Amniotic epithelial cell (primary cell): ENCODE measurements at regions not wholly inside any gene's neighbourhood (a gene's known extent, or its start where the extent isn't known, plus 50 kb on each side); places are given as distances from the start of the nearest gene placed in this dataset.

Experiments used
- DNase-seq: peaks from one replicate; pipeline ENCODE4 v3.0.0-alpha.2; 2010; ENCODE audit warnings: low read depth

DNA sequence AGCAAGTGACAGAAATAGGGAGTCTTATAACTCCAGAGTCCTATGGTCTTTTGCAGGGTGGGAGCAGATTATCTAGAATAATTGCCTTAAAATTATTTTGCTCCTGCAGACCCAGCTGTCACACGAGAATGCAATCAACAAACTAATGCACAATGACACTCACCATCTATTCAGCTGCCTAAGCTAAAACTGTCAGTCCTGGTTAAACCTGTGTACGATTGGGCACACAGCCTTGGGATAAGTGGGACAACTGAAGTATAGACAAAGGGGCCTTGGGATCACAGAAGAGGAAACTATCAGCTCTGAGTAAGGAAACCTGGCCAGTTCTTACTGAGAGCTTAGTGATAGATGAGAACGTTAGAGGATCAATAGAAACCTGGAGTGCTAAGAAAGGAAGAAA is 595.9 kb upstream of the KIRREL3 start:
- DNase-seq, result no peak

DNA sequence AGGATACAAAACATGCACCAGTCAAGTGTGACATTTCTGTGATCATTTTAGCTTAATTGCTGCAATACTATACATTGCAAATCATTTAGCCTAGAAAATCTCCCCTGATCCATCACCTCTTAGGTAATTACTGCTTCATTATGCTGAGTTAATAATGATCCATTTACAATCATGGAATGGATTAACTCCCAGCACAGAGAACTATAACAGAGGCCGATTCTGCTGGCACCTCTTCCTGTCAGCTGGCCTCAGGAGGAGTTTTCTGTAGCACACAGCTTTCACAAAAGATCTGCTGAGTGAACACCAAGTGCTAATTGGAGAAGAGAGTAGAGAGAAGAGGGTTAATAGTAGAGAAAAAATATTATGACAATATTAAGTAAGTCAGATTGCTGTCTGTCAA is 591.8 kb upstream of the KIRREL3 start:
- no peak for DNase-seq

DNA sequence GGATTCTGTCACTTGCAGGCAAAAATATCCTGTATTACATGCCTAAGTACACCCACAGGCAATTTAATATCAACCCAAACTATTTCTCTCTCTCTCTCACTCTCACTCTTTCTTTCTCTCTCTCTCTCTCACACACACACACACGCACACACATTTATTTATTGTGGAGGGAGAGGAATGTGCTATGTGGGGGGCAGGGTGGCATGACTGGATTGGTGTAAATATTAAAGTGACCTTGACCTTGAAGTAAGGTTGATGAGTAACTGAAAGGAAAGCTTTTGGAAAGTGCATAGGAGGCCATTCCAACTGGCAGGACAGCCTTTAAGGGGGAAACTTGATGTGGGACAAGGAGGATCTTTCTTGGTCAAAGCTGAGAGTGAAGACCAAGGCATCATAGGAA is 589.7 kb upstream of the KIRREL3 start:
- no peak for DNase-seq

DNA sequence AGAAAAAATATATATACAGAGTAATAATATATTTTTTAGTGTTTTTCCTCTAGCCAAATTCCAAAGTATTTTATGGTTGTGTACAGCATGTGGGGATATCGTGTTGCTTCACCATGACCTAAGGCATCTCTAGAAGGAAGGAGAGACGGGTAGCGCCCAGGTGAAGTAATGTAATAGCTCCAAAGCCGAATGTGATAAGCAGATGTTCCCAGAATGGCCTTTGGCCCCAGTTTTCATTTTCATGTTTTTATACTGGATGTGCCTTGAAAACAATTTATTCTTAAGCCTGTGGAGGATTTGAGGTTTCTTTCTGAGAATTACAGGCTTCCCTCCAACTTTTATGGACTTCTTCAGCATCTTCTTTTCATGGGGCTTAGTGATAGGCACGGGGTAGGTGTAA is 587.9 kb upstream of the KIRREL3 start:
- DNase-seq, result no peak

DNA sequence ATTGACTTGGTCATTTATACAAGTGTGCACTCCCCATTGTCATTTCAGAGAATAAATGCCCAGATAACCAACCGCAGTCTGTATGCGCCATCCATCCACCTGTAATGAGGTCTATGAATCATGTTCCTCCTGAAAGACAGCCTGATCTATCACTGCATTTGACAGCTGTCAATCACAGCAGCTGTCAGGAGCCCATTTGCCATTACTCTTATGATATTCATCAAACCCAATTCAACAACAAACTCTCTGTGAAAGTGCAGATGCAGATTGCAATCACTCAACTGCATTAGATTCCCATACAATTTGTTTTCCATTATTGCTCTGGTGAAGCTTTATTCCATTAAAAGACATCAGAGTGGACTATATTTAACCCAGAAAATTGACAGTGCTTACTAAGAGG is 586.9 kb upstream of the KIRREL3 start:
- DNase-seq, result no peak

DNA sequence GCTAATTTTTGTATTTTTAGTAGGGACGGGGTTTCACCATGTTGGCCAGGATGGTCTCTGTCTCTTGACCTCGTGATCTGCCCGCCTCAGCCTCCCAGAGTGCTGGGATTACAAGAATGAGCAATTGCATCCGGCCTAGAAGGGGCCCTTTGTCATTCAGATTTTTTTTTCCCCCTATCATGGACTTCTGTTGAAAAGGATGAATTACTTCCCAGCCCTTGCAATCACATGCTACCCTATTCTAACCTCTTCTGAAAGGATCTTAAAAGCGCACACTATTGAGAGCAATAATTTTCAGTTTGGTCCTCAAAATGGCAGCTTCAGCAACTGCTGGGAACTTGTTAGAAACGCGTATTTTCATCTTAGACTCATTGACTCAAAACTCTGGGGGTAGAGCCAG is 575.6 kb upstream of the KIRREL3 start:
- no peak for DNase-seq

DNA sequence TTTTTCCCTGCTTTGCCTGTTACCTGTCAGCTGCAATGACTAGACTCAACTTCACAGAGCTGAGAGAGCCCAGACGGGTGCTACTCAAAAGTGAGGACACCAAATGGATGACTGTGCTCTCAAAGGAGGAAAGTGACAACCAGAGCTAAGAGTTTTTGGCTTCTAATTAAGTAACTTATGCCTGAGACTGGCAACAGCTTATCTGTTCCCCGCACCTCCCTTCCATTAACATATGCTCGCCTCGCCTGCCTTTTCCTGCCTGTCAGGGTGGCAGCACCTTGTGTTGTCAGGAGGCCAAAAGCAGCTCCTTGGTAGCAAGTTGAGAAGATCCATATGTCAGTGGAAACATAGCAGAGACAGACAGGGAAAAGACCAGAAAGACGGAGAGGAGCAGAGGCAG is 573.9 kb upstream of the KIRREL3 start:
- no peak for DNase-seq

DNA sequence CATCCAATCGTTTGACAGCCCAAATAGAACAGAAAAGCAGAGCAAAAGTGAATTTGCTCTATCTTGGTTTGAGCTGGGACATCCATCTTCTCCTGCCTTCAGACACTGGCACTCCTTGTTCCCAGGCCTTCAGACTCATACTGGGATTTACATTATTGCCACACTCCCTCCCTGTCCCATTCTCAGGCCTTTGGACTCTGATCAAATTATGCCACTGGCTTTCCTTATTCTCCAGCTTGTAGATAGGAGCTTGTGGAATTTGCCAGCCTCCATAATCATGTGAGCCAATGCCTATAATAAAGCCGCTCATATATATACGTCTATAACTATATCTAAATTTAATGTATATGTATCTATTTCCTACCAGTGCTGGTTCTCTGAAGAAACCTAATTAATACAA is 568.3 kb upstream of the KIRREL3 start:
- DNase-seq, result no peak

DNA sequence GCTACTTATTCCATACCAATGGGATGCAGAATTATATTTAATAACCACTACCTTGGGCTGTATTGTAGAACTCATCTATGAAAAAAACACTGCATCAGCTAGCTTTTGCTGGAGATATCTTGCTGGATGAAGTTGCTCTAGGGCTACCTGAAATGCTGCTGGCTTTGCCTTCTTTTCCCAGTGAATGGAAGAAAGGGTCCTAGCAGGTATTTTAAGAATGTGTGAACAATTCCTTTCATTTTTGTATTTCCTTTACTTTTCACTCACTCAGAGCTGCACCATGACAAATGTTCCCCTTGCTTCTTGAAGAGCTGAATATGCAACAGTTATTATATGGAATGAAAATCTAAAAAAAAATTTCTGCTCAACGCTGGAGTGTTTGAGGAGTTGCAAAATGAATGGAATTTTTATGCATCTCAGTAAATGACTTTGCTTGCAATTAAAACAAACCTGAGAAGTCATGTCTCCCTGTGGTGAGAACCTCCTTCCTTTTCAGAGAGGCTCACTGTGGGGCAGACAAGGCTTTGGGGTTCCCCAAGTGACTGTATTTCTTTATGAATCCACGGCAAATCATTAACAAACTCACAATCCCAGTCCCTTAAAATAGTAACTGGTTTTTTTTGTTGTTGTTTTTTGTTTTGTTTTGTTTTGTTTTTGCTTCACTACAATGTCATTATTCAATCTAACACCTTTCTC is 566.8 kb upstream of the KIRREL3 start:
- DNase-seq, result no peak

DNA sequence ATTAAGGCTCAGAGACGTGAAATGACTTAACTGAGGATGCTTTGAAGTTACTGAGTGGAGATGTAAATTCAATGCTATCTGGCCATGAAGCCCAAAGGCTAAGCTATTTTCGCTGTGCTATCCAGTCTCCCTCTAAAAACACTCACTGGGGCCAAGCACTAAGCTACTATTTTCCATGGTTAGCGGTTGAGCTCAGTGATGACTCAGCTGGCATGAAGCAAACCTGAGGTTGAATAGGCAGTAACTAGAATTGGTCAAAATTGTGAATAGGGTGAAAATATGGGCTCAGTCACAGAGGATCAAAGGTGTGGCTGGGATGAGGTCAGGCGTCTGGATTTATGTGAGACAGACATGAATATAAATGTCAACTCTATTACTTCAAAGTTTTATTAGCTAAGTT is 564.2 kb upstream of the KIRREL3 start:
- DNase-seq, result no peak

DNA sequence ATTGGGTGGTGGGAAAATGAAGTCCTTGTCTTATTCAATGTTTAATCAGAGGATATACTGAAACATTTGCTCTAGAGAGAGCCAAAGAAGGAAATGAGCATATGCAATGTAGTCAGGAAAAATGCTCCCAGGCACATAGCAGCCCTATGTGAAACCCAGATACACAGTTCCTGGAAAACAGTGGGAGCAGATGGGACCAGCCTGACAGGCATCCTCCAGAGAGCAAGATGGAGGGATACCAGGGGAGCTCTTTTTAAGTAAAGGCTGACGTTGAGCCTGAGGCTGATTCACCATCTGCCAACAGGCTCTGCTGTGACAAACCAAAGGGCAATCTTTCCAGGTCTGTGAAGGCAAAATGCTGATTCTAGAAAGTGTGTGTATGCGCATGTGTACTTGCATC is 559.4 kb upstream of the KIRREL3 start:
- DNase-seq, result no peak

DNA sequence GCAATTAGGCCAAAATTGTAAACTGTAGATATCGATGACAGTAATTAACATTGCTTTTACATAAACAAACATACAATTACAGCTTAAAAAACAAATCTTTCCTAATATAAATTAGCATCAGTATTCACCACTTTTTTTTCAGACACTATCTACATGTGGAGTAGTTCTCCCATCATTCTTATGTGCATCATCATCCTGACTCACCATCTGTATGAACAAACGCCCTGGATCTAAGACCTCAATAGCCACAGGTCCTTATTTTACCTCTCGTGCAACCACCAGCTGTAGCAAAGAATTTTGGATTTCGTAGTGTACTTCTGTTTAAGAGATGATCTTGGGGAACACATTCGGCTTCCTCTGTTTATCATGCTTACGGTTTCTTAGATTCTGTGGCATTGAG is 551.9 kb upstream of the KIRREL3 start:
- no peak for DNase-seq

DNA sequence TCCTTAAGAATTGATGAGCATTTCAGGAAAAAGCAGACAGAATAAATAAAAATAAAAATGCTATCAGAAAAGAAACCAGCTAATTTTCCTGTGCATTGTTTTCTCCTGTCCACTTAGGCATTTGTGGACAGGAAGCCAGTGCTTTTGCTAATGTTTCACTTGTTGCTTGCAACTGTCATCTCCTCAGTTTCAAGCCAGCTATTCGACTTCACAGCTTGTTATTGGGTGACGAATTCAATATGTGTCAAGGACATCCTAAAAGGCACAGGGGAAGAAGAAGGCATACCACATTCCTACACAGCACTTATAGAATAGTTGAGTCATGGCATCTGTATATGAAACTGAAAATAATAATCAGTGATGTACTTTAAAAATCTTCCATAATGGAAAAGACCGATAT is 530.6 kb upstream of the KIRREL3 start:
- DNase-seq, result no peak

DNA sequence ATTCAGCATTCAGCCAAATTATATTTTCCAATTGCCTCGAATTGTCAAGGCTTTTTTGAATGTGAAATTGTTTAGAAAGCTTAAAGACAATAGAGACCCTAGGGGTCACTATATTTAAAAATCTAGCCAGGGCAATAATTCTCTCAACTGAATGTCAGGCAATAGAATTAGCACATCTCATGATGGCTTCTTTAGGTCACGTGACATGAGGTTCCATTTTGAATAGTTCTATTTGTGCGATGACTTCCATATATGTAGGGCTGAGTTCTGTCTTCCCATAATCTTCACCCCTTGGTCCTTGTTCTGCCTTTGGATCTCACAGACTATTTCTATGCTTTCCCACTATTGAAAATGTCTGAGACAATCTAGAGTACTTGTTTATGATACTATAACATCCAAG is 527.7 kb upstream of the KIRREL3 start:
- no peak for DNase-seq

DNA sequence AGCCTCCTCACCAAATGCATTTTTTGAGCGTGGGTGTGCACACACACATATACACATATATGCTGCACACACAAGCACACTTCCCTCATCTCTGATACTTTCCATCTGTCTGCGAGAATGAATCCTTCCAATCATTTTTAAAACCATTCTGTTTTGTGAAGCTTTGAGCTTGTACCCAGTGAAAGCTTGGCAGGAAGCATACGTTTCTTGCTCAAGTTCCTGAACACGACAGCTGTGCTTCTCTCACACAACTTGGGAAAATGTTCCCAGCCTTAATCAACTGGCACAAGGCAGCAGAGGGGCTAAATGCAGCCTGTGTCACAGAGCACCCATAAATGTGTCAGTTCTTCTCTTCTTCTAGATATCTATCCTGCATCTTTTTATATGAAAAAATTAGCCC is 524.0 kb upstream of the KIRREL3 start:
- DNase-seq, result no peak

DNA sequence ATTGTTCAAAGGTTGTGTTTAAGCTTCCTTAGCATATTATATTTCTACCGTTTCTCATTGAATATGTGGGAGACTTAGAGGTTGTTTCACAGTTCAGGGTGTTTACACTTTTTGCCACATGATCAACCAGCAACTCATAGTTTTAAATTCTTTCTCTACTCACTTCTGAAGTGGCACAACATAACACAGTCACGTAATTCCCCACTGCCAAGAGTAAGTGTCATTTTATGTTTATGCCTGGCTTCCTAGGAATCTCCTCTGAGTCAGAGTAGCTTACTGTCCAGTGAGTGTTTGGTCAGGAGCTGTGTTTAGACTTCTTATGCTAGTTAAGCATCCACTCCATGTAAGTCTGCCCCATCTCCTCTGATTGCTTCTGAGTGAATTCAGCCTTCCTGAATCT is 520.8 kb upstream of the KIRREL3 start:
- DNase-seq, result no peak

DNA sequence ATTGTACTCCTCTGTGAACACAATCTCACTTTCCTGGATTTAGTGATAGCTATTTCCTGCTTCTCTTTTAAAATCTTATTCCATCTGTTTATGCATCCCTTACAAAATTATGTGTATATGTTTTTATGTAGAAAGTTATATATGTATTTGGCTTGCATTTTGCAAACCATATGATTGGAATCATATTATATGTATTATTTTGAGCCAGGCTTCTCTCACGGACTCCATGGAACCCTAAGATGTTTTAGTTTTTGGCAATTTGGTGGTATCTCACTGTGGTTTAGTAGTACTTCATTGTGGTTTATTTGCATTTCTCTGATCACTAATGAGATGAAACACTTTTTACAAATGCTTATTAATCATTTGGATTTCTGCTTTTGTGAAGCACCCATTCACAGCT is 507.3 kb upstream of the KIRREL3 start:
- DNase-seq, result no peak

DNA sequence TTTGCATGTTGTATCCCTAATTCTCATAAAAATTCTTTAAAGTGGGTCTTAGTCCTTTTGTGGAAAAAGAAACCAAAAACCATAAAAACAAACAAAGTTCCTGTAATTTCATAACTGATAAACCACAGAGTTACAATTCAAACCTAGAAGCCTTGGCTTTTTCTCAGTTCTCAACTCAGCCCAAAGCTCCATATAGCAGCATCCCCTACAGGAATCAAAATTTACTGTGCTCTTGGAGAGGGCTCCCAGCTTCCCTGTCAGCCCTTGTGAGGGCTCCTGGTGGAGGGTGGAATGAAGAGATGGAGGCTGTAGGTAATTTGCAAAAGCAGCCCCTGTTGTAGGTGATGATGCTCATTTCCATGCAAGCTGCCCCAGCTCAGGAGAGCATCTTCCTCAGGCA is 506.1 kb upstream of the KIRREL3 start:
- no peak for DNase-seq

DNA sequence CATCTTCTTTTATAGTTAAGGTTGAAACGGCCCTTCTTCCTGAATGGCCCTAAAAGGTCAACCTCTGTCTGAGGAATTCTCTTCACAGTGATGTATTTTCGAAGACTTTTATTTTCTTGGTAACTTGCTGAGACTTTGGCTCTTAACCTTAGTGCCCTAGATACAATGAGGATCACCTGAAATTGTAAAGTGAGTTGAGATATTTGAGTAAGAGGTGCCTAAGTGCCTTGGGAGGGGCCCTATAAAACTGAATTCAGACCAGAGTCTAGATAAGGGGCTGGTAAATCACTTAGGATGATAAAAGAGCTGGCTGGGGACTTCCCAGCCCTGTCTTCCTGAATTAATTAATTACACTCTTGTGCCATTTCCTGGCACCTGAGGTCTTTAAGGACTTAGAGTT is 505.6 kb upstream of the KIRREL3 start:
- no peak for DNase-seq

DNA sequence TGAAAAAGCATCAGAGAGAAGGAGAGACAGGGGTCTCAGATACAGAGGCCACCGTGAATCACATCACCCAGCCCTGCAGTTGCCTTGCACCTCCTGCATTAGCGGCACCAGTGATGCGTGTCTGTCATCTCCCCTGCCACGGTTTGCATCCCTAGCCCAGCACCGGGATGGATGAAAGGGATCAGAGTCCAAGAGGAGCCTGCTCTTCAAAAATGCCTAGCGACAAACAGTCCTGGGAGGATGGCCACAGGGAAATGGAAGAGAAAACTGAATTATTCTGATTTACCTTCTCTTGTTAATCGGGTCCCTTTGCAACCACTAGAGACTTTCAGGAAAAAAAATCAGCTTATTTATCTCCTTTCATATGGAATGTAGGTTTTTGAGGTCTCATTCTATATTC is 495.6 kb upstream of the KIRREL3 start:
- DNase-seq, result no peak

DNA sequence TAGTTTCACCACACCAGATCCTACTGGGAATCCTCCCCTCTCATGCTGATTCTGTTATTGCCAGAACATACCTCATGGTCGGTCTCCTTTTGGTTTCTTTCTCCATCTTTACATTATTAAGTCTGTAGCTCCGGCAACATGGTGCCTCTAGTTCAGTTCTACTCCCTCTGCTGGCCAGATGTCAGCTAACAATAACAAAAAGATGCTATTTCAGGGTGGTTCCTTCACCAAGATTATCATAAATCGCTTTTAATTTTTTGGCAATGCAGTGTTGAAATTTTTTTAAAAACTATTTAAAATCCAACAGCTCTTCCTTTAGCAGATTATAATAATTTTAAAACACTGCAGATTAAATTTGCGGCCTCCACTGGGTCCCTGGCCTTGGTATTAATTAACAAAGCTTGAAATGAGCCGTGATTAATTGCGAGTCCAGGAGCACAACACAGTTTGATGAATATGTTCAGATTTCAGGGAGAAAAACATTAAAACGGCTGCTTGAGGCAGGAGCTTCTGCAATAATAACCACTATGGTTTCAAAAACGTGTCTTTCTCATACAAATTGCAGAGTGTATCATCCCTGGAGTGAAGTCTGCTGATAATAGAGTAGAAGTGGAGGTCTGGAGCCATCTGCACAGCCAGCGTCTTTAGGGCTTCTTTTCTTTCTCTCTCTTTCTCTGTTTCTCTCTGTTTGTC is 492.9 kb upstream of the KIRREL3 start:
- DNase-seq, result peak; percentile 1

DNA sequence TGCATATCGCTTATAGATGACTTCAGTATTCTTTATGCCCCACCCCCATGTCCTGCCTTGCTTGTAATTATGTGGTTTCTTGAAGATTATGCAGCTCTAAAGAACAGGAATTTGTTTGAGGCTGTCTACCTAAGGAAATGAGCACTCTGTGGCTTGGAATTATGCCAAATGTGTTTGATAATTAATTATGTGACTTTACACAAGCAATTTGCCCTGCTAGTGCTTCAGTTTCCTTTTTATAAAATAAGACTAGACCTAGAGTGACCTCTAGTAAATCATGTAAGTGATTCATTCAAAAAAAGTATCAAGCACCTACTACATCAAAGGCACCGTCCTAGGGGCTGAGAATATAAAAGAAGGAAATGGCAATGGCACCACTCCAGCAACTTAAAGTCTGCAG is 491.5 kb upstream of the KIRREL3 start:
- DNase-seq, result no peak

DNA sequence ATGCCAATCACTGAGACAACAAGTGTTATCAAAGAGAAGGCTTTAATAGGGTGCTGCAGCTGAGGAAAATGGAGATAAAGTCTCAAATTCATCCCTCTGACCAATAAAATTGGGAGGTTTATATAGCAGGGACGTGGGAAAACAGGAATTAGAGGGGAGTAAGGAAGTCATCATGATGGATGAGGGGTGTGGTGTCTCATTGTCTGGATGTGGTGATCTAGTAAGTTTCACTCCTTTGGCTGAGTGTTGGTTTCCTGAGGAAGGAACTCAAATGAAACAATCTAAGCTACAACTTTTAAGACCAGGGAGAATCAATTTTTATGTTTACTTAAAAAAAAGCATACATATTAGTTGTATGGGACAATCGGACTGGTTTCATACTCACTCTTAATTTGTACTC is 491.0 kb upstream of the KIRREL3 start:
- DNase-seq, result no peak

DNA sequence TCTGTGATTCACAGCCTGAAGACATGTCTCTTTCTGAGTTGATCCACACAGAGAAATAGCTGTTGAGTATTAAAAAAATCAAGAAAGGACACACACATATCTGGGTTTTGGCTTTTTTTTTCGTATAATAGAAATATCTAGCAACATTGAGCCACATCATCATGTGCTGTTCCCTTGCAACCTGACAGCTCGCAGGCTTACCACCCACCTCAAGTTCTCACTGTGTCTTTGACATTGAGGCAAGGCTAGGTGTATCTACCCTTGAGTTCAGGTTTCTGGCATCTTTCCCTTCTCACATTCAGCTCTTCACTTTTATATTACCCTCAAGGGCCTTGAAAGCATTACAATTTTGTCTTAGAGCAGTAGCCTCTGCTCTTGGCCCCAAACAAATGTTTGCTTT is 490.3 kb upstream of the KIRREL3 start:
- DNase-seq, result no peak
